SJCRH30 (cell line): ENCODE measurements at regions not wholly inside any gene's neighbourhood (a gene's known extent, or its start where the extent isn't known, plus 50 kb on each side); places are given as distances from the start of the nearest gene placed in this dataset.
A peak's percentile ranks its signal among the peaks of the same experiment; 100 is the strongest.

Experiments
- DNase-seq, 2 experiments: peaks; one replicate each; pipeline ENCODE4 v3.0.0-alpha.2; 2015 to 2020
- H3K27ac ChIP-seq: fragments of 250-450 bp; sonication (Bioruptor Pico); 2 replicates; pipeline ENCODE4 v1.5.1; 2020; ENCODE audit warnings: mild to moderate bottlenecking, moderate library complexity
- H3K27me3 ChIP-seq: fragments of 250-450 bp; sonication (Bioruptor Pico); 2 replicates; pipeline ENCODE4 v1.5.1; 2020; ENCODE audit warnings: mild to moderate bottlenecking, moderate library complexity
- H3K36me3 ChIP-seq: fragments of 250-450 bp; sonication (Bioruptor Pico); 2 replicates; pipeline ENCODE4 v1.5.1; 2020; ENCODE audit warnings: mild to moderate bottlenecking, moderate library complexity
- H3K4me1 ChIP-seq: fragments of 250-450 bp; sonication (Bioruptor Pico); 2 replicates; pipeline ENCODE4 v1.5.1; 2020; ENCODE audit warnings: mild to moderate bottlenecking, moderate library complexity
- H3K4me3 ChIP-seq: fragments of 250-450 bp; sonication (Bioruptor Pico); 2 replicates; pipeline ENCODE4 v1.5.1; 2020; ENCODE audit warnings: mild to moderate bottlenecking, moderate library complexity
- H3K9me3 ChIP-seq: fragments of 250-450 bp; sonication (Bioruptor Pico); replicated peaks from 2 replicates; pipeline ENCODE4 v1.5.1; 2020; ENCODE audit warnings: mild to moderate bottlenecking, moderate library complexity

DNA sequence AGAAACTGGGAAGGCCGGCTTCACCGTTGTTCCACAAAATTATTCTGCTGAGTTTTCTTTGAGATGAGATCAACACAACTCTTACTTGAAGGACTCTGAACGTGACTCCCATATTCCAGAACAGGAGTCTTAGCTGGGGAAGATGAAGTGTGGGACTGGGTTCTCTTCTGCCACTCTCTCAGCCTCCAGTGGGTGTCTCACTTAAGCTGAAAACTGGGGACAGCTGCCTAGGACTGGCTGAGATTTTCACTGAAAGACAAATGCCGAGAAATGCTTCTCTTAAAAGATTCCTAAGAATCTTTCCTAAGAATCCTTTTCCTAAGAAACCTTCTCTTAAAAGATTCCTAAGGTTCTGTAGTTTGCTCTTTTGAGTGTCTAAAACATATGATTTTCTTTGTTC lies 156.6 kb upstream of the LHCGR start:
- no peak overlapping the region for H3K27ac ChIP-seq
- H3K36me3 ChIP-seq = no peaks in the 10 kb centered on the region
- peak in 1 of 2 experiments; percentile 39 for DNase-seq
- no peak overlapping the region for H3K4me3 ChIP-seq
- peaks cover 7% of the 10 kb centered on the region for H3K27me3 ChIP-seq
- H3K4me1 ChIP-seq = no peaks in the 10 kb centered on the region
- no peaks in the 10 kb centered on the region for H3K9me3 ChIP-seq

DNA sequence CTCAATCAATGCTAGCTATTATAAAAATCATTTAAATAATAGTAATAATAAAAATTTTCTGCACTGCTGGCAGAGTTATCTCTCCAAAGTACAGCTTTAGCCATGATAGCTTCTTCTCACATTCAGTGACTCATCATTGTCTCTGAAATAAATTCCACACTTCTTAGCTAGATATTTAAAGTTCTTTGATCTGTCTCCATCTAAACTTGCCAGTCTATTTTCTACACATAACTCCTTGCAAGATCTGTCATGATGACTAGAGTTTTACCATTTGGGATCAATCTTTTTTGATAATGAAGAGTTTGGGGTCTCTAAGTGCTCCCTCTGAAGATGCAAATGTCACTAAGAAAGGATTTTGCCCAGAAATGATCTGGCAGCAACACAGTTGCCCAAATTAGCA lies 155.4 kb upstream of the LHCGR start:
- no peaks in the 10 kb centered on the region for H3K4me1 ChIP-seq
- no peak overlapping the region for H3K4me3 ChIP-seq
- H3K27ac ChIP-seq = no peak overlapping the region
- H3K27me3 ChIP-seq = peaks cover 7% of the 10 kb centered on the region
- H3K36me3 ChIP-seq = no peaks in the 10 kb centered on the region
- DNase-seq = no peak
- no peaks in the 10 kb centered on the region for H3K9me3 ChIP-seq

DNA sequence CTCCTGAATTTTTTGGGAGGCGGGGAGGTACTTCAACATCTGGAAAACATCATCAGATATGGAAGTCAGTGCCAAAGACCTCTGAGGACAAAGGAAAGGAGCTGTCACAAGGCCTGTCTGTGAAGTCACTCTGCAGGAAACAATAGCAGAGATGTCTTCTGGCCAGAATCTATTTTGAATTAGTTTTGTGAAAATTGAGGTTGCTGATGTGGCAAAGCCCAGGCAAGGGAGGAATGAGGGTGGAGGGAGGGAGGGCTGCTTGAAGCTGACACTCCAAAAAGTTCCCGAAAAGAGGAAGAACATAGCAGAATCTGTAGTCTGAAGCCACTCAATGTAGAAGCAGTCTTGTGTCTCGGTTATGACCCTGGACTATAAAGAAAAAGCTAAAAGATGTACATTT lies 151.1 kb upstream of the LHCGR start:
- Histone ChIP-seq H3K27me3 (peaks cover 3% of the 10 kb centered on the region; the same call in 1 of the 2 replicates), H3K4me3 (no peak overlapping the region), H3K9me3 (no peaks in the 10 kb centered on the region), H3K4me1 (no peaks in the 10 kb centered on the region), H3K36me3 (no peaks in the 10 kb centered on the region), H3K27ac (no peak overlapping the region)
- DNase-seq = no peak

DNA sequence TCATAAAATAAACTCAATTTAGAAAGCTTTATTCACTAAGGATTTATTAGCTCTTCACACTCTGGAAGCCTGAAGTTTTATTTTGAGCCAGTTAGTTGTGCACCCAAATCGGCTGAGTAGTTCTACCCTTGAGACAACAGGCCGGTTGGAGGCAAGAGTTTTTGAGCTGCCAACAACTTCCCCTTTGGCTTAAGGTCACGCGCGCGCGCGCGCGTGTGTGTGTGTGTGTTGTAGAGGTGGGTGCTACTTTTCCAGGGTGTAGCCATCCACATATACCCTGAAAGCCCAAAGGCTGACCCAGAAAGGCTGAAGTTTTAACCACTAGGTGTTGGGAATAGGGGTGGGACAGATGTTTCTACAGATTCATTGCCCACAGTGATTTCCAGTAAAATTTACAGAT lies 150.2 kb upstream of the LHCGR start:
- Histone ChIP-seq H3K36me3 (no peaks in the 10 kb centered on the region), H3K27ac (no peak overlapping the region), H3K4me1 (peaks cover 3% of the 10 kb centered on the region; the same call in 1 of the 2 replicates), H3K9me3 (no peaks in the 10 kb centered on the region), H3K4me3 (no peak overlapping the region), H3K27me3 (peaks cover 2% of the 10 kb centered on the region; the same call in 1 of the 2 replicates)
- DNase-seq = no peak

DNA sequence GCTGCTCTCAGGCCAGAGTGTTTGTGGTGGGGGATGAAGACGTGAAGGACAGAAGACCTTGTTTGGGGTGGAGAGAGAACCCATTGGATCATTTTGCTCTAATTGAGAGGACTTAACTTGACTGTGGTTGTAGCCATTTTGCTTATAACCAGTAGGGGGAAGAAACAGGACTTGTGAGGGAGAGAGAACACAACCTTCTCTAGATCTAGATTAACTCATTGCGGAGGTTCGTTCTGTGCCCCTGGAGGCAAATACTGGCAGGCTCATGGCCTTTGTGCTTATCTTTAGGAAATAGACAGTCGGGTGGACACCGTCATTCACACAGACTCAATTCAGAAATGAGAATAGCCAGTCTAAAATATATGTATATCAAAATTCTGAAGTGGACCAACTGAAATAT lies 147.0 kb upstream of the LHCGR start:
- Histone ChIP-seq H3K27me3 (no peaks in the 10 kb centered on the region; the same call in 1 of the 2 replicates), H3K27ac (no peak overlapping the region), H3K36me3 (no peaks in the 10 kb centered on the region), H3K4me3 (no peak overlapping the region), H3K9me3 (no peaks in the 10 kb centered on the region), H3K4me1 (peaks cover 8% of the 10 kb centered on the region; the same call in 1 of the 2 replicates)
- no peak for DNase-seq

DNA sequence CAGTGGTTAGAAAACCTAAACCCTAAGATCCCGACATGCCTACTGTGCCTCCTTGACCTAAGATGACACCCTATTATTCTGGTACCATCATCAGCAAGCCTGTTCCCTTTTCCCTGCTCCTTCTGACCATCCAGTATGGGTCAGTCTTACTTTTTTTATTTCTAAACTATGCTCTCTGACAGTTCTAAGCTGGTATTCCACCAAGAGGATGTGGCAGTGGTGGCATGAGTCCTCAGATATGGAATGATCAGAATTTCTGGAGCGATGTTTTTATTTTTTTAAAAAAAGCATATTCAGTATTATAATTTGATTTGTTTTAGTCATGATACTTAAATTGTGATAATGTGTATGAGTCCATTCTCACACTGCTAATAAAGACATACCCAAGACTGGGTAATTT lies 145.9 kb upstream of the LHCGR start:
- Histone ChIP-seq H3K36me3 (no peaks in the 10 kb centered on the region), H3K27ac (no peak overlapping the region), H3K4me3 (no peak overlapping the region), H3K4me1 (peaks cover 8% of the 10 kb centered on the region; the same call in 1 of the 2 replicates), H3K9me3 (no peaks in the 10 kb centered on the region), H3K27me3 (no peaks in the 10 kb centered on the region; the same call in 1 of the 2 replicates)
- no peak for DNase-seq

DNA sequence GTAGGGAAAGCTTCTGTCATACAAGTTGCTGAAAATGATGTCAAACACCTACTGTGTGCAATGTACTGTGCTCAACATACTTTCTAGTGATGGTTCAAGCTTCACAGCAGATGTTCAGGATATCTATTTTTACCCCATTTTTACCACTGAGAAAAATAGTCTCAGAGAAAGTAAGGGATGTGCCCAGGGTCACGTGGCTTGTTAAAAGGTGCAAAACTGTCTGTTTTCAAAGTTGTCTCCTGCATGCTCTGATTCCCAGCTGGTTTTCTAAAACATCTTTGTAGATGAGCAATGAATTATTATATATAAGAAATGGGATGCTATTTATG lies 145.5 kb upstream of the LHCGR start:
- no peaks in the 10 kb centered on the region for H3K36me3 ChIP-seq
- H3K27ac ChIP-seq = no peak overlapping the region
- no peak overlapping the region for H3K4me3 ChIP-seq
- H3K27me3 ChIP-seq = no peaks in the 10 kb centered on the region; the same call in 1 of the 2 replicates
- no peak for DNase-seq
- no peaks in the 10 kb centered on the region for H3K9me3 ChIP-seq
- H3K4me1 ChIP-seq = peaks cover 8% of the 10 kb centered on the region; the same call in 1 of the 2 replicates

DNA sequence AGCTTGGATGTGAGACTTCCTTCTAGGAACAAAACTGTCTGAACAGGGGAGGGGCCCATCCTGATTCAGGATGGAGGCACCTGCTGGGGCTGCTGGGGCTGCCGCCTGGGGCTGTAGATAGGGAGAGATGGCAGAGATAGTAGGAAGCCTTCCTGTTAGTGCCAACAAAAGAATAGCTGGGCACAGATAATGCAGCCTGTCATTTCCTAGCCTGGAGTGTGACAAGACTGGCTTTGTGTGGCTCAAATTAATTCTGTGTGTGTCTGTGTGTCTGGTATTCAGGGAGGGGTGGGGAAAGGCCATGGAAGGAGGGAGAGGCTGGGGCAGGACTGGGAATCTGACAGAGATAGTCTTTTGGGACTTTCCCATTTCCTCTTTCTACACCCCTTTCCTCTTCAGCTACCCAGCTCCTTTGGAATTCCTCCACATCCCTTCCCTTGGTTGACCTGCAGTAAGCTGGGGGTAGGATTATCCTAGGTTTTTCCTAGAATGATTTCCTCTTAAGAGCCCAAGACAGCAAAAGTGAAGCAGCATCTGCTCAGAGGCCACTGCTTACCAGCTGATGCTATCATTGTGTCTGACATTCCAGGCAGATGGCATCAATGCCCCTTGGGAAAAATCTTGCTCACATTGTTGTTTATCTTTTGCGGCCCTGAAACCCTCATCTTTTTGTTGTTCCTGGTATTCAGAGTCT lies 144.9 kb upstream of the LHCGR start:
- Histone ChIP-seq H3K27me3 (no peaks in the 10 kb centered on the region), H3K27ac (no peak overlapping the region), H3K4me1 (peaks cover 8% of the 10 kb centered on the region; the same call in 1 of the 2 replicates), H3K9me3 (no peaks in the 10 kb centered on the region), H3K4me3 (no peak overlapping the region), H3K36me3 (no peaks in the 10 kb centered on the region)
- peak in 1 of 2 experiments; percentile 12 for DNase-seq

DNA sequence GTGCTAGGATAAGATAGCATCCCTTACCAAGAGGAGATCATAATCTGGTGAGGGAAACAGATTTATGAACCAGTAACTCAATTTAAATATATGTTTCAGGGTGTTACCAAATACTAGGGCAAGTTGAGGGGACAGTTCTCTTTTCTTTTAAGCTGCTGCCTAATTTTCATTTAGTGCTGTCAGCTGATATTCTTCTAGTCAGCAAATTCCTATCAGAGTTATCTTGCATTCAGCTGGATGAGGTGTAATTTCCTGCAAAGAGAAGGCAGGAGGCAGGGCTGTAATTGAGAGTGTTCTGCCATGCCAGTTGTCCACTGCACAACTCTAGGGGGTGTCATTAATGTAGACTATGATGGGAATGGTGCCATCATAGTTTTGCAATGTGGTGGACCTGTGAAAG lies 141.3 kb upstream of the LHCGR start:
- H3K36me3 ChIP-seq = no peaks in the 10 kb centered on the region
- H3K4me3 ChIP-seq = no peak overlapping the region
- H3K27me3 ChIP-seq = peaks cover 3% of the 10 kb centered on the region
- H3K27ac ChIP-seq = no peak overlapping the region
- H3K9me3 ChIP-seq = no peaks in the 10 kb centered on the region
- H3K4me1 ChIP-seq = peaks cover 8% of the 10 kb centered on the region; the same call in 1 of the 2 replicates
- DNase-seq = no peak

DNA sequence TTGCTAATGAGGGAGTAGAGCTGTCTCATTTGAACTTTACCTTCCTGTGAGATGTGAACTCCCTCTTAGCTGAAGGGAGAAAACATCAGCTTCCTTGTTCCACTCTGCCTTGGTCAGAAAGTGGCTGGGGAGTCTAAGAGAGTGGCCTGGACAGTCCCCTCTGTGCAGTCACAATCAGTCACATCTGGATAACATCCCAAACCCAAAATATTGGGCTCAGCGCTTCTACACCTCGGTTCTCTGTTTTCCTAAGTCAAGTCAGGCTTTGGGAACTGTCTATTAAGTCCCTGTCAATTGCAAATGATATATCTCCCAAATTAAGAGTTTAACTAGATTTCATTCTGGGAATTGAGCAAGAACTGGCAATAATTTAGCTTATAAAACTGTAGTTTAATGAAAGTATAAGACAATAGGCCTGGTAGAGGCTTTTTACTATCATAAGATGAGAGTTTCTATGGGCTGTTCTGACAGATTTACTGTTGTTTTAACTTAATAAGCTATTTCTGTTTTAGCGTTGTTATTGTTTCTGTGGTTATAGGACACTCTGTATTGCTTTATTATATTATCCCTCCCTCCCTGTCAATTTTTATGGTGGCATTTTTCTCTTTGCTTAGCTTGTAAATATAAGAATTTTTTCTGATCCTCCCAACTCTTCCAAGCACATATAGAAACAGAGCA lies 135.1 kb upstream of the LHCGR start:
- Histone ChIP-seq H3K27ac (no peak overlapping the region), H3K4me1 (no peaks in the 10 kb centered on the region), H3K27me3 (peaks cover 6% of the 10 kb centered on the region), H3K9me3 (no peaks in the 10 kb centered on the region; the same call in 1 of the 2 replicates), H3K4me3 (no peak overlapping the region), H3K36me3 (no peaks in the 10 kb centered on the region)
- no peak for DNase-seq

DNA sequence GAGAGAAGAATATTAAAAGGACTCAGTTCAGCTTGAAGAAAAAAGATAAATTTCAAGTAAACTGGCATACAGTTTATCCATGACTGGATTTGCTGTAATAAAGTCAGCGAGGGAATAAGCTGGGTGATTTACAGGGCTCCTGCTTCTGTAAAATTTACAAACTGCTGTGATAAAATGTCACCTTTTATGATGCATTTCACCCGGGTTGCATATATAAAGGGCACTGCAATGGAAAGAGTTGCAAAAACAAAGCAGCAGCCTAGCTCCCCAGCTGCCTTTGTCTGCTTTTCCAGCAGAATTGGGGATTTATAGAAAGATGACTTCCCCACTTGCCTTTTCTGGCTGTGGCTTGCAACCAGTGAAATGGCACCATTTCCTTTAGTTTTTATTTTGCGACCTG lies 132.5 kb upstream of the LHCGR start:
- Histone ChIP-seq H3K4me1 (peaks cover 8% of the 10 kb centered on the region; the same call in 1 of the 2 replicates), H3K4me3 (no peak overlapping the region), H3K27me3 (peaks cover 6% of the 10 kb centered on the region), H3K36me3 (no peaks in the 10 kb centered on the region), H3K27ac (no peak overlapping the region), H3K9me3 (no peaks in the 10 kb centered on the region; the same call in 1 of the 2 replicates)
- no peak for DNase-seq

DNA sequence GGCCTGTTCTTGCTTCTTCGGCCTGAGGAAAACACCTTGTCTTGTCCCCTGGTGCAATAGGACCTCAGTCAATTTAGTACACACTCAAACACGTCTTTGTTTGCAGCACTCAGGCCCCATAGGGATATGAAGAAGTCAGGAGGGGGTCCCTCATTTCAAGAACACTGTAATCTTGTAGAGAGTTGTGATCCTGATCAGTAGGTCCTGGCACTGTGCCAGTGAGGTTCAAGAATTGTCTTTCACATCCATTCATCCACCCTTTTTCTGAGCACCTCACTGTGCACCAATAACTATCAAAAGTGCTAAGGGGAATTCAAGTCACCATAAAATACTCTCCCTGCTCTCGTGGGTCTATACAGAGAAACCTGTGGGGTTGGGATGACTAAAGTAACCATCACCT lies 131.4 kb upstream of the LHCGR start:
- DNase-seq = no peak
- Histone ChIP-seq H3K36me3 (no peaks in the 10 kb centered on the region), H3K4me1 (peaks cover 11% of the 10 kb centered on the region; the same call in 1 of the 2 replicates), H3K27ac (no peak overlapping the region), H3K27me3 (peaks cover 4% of the 10 kb centered on the region), H3K4me3 (no peak overlapping the region), H3K9me3 (no peaks in the 10 kb centered on the region; the same call in 1 of the 2 replicates)

DNA sequence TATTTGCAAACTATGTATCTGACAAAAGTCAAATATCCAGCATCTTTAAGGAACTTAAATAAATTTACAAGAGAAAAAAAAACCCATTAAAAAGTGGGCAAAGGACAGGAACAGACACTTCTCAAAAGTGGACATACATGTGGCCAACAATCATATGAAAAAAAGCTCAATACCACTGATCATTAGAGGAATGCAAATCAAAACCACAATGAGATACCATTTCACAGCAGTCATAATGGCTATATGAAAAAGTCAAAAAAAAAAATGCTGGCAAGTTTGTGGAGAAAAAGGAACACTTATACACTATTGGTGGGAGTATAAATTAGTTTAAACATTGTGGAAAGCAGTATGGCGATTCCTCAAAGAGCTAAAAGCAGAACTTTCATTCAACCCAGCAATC lies 130.3 kb upstream of the LHCGR start:
- Histone ChIP-seq H3K9me3 (no peaks in the 10 kb centered on the region; the same call in 1 of the 2 replicates), H3K4me1 (peaks cover 11% of the 10 kb centered on the region; the same call in 1 of the 2 replicates), H3K4me3 (no peak overlapping the region), H3K27me3 (no peaks in the 10 kb centered on the region), H3K27ac (no peak overlapping the region), H3K36me3 (no peaks in the 10 kb centered on the region)
- no peak for DNase-seq

DNA sequence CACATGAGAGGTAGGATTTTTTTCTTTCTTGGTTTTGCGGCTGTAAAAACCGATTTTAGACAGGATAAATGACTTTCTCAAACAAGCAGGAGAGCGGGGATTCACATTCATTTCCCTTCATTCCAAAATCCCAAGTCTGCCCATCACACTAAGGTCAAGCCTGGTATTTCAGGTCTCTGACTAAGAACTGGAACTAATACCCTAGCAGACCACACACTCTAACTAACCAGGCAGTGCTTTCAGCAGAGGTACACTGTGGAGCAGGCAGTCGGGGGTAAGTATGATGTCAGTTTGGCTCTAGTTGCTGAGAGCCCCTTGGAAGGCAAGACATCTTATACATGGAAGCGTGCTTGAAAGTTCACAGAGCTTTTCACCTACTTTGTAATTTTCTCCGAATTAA lies 128.1 kb upstream of the LHCGR start:
- no peaks in the 10 kb centered on the region; the same call in 1 of the 2 replicates for H3K9me3 ChIP-seq

DNA sequence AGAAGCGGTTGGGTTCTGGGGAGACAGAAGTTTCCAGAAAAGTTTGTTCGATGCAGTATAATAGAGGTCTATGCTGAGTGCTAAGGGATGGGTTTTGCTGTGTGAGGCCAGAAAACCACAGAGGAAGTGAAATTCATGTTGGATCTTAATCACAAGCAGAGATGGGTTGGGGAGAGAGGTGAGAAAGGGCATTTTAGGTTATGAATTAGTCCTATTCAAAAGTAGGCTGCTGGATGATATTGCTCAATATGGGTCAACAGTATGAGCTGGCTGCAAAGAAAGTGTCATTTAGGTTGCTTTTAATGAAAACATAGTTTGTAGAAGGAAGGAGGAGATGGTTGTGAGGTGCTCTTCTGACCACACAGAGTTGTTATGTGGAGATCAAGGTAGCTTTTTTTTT lies 118.8 kb upstream of the LHCGR start:
- Histone ChIP-seq H3K27me3 (peaks cover 9% of the 10 kb centered on the region; the same call in 1 of the 2 replicates), H3K36me3 (no peaks in the 10 kb centered on the region), H3K9me3 (no peaks in the 10 kb centered on the region), H3K4me1 (no peaks in the 10 kb centered on the region), H3K27ac (no peak overlapping the region), H3K4me3 (no peak overlapping the region)
- no peak for DNase-seq

More for the DNA sequence above, 128.1 kb upstream of the LHCGR start:
- Histone ChIP-seq H3K4me1 (peaks cover 11% of the 10 kb centered on the region; the same call in 1 of the 2 replicates), H3K4me3 (no peak overlapping the region), H3K36me3 (no peaks in the 10 kb centered on the region), H3K27me3 (0 out of 2 replicates have a peak, but pooled peaks cover 2% of the 10 kb centered on the region), H3K27ac (peak overlapping the region; percentile 31; the same call in 1 of the 2 replicates)
- DNase-seq = peak; percentile 35 to 47
